ENCODE measurements at regions not wholly inside any gene's neighbourhood (a gene's known extent, or its start where the extent isn't known, plus 50 kb on each side); places are given as distances from the start of the nearest gene placed in this dataset.

GRCh38 chrX:98398542-98398941 is 1514.8 kb downstream of the RPA4 start:
- H3K9me3 Mint-ChIP-seq: peaks cover 31% of the 10 kb centered on the region
- peaks cover 35% of the 10 kb centered on the region for H3K36me3 Mint-ChIP-seq
- ChIA-PET CTCF (no interaction called here), POLR2A (no interaction called here)
- no peak overlapping the region for H3K27ac Mint-ChIP-seq
- no peak overlapping the region for H3K4me3 Mint-ChIP-seq
- TF ChIP-seq SMAD4 (CRISPR knock-in tag; IDR thresholded peaks at IDR 0.05): no peak
- no peak for TF ChIP-seq ZNF138 (CRISPR knock-in tag; conservative IDR thresholded peaks at IDR 0.05)
- no peak for TF ChIP-seq SP1 (CRISPR knock-in tag; conservative IDR thresholded peaks at IDR 0.05)
- TF ChIP-seq ETV6 (CRISPR knock-in tag; IDR thresholded peaks at IDR 0.05): no peak
- TF ChIP-seq RELA (CRISPR knock-in tag; IDR thresholded peaks at IDR 0.05; ENCODE audit: borderline replicate concordance): no peak
- no peak for TF ChIP-seq E2F5 (CRISPR knock-in tag; IDR thresholded peaks at IDR 0.05)
- no peak for TF ChIP-seq IRF1 (CRISPR knock-in tag; IDR thresholded peaks at IDR 0.05)
- no peak for TF ChIP-seq FOXP1 (CRISPR knock-in tag; IDR thresholded peaks at IDR 0.05; ENCODE audit: borderline replicate concordance)
- no peak for TF ChIP-seq IRF2 (CRISPR knock-in tag; IDR thresholded peaks at IDR 0.05; ENCODE audit: borderline replicate concordance, low read depth)
- no peak for TF ChIP-seq USF2 (CRISPR knock-in tag; IDR thresholded peaks at IDR 0.05)
- TF ChIP-seq ZNF512 (CRISPR knock-in tag; IDR thresholded peaks at IDR 0.05; ENCODE audit: borderline replicate concordance): no peak
- DNase-seq (ENCODE audit: low spot score): no peak
- ATAC-seq: no peak
- no peaks in the 10 kb centered on the region for H3K4me1 Mint-ChIP-seq
- no peaks in the 10 kb centered on the region for H3K27me3 Mint-ChIP-seq (ENCODE audit: low read depth)

GRCh38 chrX:98405376-98405775 is 1521.7 kb downstream of the RPA4 start:
- H3K9me3 Mint-ChIP-seq: peaks cover 10% of the 10 kb centered on the region
- TF ChIP-seq ZNF263 (CRISPR knock-in tag; IDR thresholded peaks at IDR 0.05; ENCODE audit: low read depth) (no peak), FOXK1 (CRISPR knock-in tag; IDR thresholded peaks at IDR 0.05) (no peak), ZNF317 (CRISPR knock-in tag; IDR thresholded peaks at IDR 0.05; ENCODE audit: borderline replicate concordance, low read depth) (no peak), ZNF532 (CRISPR knock-in tag; IDR thresholded peaks at IDR 0.05; ENCODE audit: borderline replicate concordance) (no peak), ZNF219 (CRISPR knock-in tag; IDR thresholded peaks at IDR 0.05; ENCODE audit: borderline replicate concordance) (no peak), NR2C2 (CRISPR knock-in tag; IDR thresholded peaks at IDR 0.05) (no peak), MYBL2 (CRISPR knock-in tag; IDR thresholded peaks at IDR 0.05) (no peak), ZNF671 (CRISPR knock-in tag; IDR thresholded peaks at IDR 0.05) (no peak), ZBTB21 (CRISPR knock-in tag; IDR thresholded peaks at IDR 0.05; ENCODE audit: borderline replicate concordance) (no peak), FOXJ3 (CRISPR knock-in tag; IDR thresholded peaks at IDR 0.05; ENCODE audit: borderline replicate concordance) (no peak), SMAD4 (CRISPR knock-in tag; IDR thresholded peaks at IDR 0.05) (no peak), USF2 (CRISPR knock-in tag; IDR thresholded peaks at IDR 0.05) (no peak), ATF6 (CRISPR knock-in tag; IDR thresholded peaks at IDR 0.05) (no peak), PREB (CRISPR knock-in tag; IDR thresholded peaks at IDR 0.05; ENCODE audit: borderline replicate concordance) (no peak), OVOL2 (CRISPR knock-in tag; IDR thresholded peaks at IDR 0.05; ENCODE audit: borderline replicate concordance) (no peak)
- peaks cover 4% of the 10 kb centered on the region; the same call in 1 of the 2 replicates for H3K36me3 Mint-ChIP-seq
- H3K4me3 Mint-ChIP-seq: no peak overlapping the region
- H3K27me3 Mint-ChIP-seq (ENCODE audit: low read depth): no peaks in the 10 kb centered on the region
- peaks cover 11% of the 10 kb centered on the region for H3K4me1 Mint-ChIP-seq
- no peak for DNase-seq (ENCODE audit: low spot score)
- ATAC-seq: no peak
- H3K27ac Mint-ChIP-seq: no peak overlapping the region
- ChIA-PET CTCF (no interaction called here), POLR2A (no interaction called here)
